GM19455 (cell line): ENCODE measurements at regions not wholly inside any gene's neighbourhood (a gene's known extent, or its start where the extent isn't known, plus 50 kb on each side); places are given as distances from the start of the nearest gene placed in this dataset.
"Not testable (repeated sequence)": the region's sequence is repeated elsewhere in the genome, so short reads cannot be mapped to it uniquely, and the experiment has no call there.

Experiments
- ATAC-seq: cut with Tn5 transposase; IDR thresholded peaks from one replicate; pipeline ENCODE4 v1.9.1; 2021; ENCODE audit not compliant: unreplicated experiment

GRCh38 chr6:137707590-137708360 lies 159.3 kb upstream of the TNFAIP3 start:
- peak; percentile 70 for ATAC-seq

- ATAC-seq = no peak
Measured at GRCh38 chr6:137708481-137708880, 158.6 kb upstream of the TNFAIP3 start.

DNA sequence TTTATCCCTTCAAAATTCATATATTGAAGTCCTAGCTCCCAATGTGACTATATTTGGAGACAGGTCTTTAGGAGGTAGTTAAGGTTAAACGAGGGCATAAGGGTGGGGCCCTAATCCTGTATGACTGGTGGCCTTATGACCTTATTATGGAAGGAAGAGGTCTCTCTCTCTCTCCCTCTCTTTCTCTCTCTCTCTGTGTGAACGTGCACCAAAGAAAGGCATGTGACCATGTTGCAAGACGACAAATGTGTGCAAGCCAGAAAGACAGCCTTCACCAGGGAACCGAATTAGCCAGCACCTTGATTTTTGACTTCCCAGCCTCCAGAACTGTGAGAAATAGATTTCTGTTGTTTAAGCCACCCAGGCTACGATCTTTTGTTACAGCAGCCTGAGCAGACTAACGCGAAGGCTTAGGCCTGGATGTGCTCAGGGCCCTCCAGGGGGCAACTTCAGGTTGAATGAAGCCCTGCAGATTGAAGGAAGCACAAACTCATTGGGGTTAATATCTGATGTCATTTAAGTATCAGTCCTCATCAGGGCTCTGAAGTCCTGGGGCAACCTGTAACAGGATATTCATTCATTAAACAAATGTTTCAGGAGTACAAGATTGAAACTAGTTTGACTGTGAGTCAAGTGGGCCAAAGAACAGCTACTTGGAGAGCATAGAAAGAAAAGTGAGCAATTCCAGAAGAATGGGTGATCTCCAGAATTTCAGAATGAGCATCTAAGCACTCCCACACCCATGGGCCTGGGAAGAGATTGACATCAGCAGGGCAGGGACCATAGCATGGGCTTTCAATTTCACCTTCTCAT lies 157.4 kb upstream of the TNFAIP3 start:
- no peak for ATAC-seq

- ATAC-seq = no peak
Measured at GRCh38 chr6:137711972-137712371, 155.1 kb upstream of the TNFAIP3 start.

DNA sequence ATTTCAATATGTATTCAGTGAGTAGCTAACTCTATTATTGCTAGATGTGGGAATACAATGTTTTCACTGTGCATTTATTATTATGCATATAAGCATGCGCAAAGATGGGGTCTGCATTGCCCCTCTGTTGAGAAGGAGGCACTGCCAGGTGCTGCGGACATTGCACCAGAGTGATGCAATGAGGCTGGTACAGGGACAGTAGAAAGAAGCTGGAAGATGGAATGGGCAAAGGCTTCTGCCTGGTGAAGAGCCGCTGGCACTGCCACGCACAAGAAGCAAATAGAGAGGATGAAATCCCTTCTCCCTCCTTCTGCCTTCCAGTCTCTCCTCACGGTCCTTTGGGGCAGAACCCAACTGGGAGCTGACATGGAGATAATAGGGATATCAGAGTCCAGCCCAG lies 154.5 kb upstream of the TNFAIP3 start:
- ATAC-seq = no peak

DNA sequence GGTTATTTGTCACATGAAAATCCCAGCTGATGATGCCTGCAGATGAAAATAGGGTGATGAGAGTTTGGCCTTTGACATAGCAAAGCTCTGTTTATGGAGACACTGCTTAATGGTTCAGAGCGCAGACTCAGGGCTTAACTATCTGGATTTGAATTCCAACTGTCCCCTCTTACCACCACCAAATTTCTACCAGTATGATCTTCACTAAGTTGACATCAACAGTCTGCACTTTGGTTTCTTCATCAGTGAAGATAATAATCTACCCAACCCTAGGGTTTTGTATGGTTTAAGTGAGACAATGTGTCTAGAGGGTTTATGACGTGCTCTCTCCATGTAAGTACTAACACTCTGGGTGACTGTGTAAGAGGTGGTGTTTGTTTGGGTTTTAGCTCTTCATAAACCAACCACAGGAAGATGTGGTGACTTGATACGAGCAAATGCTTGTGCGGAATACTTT lies 151.4 kb upstream of the TNFAIP3 start:
- no peak for ATAC-seq

DNA sequence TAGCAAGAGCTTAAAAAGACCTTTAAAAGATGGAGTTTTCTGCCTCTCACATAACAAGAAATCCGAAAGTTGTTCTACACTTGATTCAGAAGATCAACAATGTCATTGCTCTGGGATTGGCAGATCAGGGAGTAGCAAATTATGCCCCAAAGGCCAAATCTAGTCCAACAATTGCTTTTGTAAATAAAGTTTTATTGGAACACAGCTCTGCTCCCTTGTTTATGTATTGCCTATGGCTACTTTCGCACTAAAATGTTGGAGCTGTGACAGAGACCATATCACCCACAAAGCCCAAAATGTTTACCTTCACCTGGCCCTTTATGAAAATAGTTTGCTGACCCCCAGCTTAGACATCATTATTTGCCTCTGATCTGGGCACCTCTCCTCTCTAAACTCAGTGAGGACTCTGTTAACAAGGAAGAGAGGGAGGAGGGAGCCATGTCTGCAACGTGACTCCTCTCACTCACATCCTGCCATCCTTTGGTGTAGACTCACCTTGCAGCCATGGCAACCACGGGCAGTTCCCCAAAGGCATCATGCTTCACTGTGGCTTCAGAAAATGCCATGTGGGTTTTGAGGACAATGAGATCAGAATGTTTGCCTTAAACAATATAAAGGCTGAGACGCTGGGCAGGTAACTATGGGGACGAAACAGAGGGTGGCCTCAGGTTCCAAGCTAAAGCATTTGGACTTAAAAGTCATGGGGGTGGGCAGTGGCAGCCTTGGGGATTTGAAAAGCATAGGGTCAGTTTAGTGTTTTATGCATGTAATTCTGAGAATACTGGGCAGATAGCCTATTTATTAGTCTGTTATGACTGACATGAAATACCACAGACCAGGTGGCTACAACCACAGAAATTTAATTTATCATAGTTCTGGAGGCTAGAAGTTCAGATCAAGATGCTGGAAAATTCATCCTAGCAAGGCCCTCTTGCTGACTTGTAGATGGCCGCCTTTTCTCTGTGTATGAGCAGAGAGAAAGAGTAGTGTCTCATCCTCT lies 149.7 kb upstream of the TNFAIP3 start:
- ATAC-seq = no peak

- not testable (repeated sequence) for ATAC-seq
Measured at GRCh38 chr6:137718903-137719302, 148.2 kb upstream of the TNFAIP3 start.

DNA sequence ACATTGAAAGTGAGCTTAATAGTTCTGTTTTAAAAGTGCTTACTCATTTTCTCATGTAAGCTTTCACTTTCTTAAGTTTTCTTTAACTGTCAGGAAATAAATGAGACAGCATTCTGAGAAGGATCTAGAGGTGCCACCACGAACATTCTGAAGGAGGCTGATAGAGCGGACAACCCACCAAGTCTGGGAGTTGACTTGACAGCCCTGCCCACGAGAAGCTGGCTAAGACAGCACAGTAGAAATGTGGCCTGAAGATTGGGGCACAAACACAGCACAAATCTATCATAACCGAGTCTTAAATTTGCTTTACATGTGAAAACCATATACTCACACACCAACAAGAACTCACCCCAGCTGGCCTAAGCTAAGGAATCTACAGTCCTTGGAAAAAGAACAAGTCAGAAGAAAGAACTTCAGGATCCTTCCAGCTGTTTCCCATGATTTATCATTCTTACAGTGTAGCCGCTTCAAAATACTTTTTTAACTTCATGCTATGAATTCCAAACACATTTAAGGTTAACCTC lies 144.2 kb upstream of the TNFAIP3 start:
- ATAC-seq = no peak

GRCh38 chr6:137723273-137724017 lies 143.6 kb upstream of the TNFAIP3 start:
- ATAC-seq = no peak

DNA sequence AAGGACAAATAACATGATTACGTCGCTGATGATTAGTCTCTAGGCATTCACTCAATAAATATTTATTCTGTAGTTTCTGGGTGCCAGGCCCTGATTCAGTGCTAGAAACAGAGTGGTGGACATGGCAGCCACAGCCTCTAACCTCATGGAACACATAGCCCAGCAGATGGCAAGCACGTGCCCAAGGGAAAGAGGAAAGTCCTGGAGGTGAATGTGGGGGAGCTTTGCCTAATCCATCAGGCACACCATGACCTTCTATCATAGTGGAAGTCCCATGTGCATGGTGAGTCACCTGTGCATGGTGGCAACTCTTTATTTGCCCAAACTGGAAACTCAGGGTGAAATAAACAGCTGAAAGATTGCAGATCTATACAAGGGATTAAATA lies 143.0 kb upstream of the TNFAIP3 start:
- ATAC-seq = no peak

- no peak for ATAC-seq
Measured at GRCh38 chr6:137724495-137725211, 142.4 kb upstream of the TNFAIP3 start.

DNA sequence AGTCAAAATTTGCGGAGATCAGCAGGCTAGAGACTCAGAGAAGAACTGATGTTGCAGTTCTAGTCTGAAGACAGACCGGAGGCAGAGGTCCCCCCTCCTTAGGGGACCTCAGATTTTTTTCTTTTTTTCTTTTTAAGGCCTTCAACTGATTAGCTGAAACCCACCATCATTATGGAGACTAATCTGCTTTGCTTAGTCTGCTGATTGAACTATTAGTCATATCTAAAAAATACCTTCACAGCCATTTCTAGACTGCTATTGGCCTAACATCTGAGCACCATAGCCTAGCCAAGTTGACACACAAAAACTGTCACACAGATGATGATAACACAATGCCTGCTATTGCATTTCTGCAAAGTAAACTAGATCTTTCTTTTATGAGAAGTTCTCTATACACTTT lies 141.1 kb upstream of the TNFAIP3 start:
- ATAC-seq = no peak

DNA sequence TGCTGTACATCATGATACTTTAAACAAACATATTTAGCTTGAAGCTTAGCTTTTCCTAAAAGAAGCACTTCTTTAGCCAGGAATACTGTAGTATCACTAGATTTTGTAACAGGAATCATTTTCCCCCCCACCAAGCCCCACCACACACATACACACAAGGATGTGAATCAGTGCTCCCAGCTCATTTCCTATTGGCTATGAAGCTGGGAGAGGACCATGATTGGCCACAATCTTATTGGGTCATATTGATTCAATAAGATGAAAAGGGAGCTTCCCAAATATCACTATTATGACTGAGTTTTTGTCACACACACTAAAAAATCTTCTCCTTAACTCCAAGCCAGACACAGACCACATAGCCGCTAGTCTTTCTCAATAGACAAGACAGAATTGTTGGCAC lies 140.5 kb upstream of the TNFAIP3 start:
- ATAC-seq = no peak

DNA sequence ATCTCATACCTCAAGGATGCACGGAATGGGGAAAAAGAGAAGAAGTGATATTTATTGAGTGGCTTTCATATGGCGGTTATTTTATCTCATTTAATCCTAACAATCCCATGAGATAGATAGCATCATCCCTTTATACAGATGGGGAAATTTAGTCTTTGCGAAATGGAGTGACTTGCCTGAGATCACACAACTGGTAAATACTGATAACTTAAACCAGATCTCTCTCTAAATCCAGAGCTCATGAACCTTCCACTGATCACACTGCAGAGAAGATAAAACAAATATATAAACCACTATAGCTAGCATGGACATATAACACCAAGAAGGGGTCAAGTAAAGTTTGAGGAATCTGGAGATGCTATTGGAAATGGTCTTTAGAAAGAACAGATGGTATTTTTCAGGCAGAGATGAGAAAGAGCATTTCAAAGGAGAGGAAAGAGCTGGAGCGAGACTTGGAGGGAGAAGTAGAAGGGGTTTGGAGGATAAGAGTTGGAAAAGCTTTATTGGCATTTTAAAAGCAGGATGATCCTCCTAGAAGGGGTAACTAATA lies 139.8 kb upstream of the TNFAIP3 start:
- ATAC-seq = no peak

- no peak for ATAC-seq
Measured at GRCh38 chr6:137728386-137729349, 138.4 kb upstream of the TNFAIP3 start.

DNA sequence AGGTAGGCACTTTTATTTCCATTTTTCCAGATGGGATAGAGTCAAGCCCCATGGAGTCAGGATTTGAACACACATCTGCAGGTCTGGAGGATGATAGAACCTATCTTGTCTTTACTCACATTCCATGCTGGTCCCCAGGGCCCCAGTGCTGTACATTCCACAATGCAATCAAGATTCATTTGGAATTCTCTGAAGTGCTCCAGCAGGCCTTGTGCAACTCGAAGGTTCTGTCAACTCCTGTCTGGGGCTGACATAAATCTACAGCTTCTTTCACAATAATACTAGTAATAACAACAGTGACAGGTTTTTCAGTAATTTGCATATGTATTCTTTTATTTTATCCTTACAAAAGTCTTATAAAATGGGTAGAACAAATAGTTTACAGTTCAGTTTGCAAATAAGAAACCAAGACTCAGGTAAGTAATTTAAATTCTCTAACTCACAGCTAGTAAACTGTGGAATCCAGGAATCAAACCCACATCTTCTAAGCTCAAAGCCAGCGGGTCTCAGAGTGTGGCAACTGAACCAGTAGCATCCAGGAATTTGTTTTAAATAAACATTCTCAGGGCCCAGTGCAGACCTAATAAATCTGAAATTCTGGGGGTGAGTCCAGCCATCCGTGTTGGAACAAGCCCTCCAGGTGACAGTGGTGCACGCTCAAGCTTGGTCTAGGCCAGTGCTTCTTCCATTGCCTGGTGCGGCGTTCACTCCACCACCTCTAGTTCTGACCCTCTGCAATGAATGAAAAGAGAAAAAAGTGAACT lies 137.0 kb upstream of the TNFAIP3 start:
- ATAC-seq = no peak
